ENCODE measurements at regions not wholly inside any gene's neighbourhood (a gene's known extent, or its start where the extent isn't known, plus 50 kb on each side); places are given as distances from the start of the nearest gene placed in this dataset.

- DNase-seq = no peak
Observed at GRCh38 chr5:3359642-3360041, 236.0 kb upstream of the IRX1 start.

- DNase-seq = no peak
Observed at GRCh38 chr5:3357291-3357690, 238.3 kb upstream of the IRX1 start.

GRCh38 chr5:3356016-3356415, 239.6 kb upstream of the IRX1 start:
- no peak for DNase-seq

- no peak for DNase-seq
Observed at GRCh38 chr5:3355126-3355525, 240.5 kb upstream of the IRX1 start.

- no peak for DNase-seq
Observed at GRCh38 chr5:3354606-3355005, 241.0 kb upstream of the IRX1 start.

- DNase-seq = no peak
Observed at GRCh38 chr5:3353561-3353960, 242.1 kb upstream of the IRX1 start.

- no peak for DNase-seq
Observed at GRCh38 chr5:3352711-3353110, 242.9 kb upstream of the IRX1 start.

GRCh38 chr5:3351581-3352442, 243.8 kb upstream of the IRX1 start:
- no peak for DNase-seq

GRCh38 chr5:3350781-3351180, 244.9 kb upstream of the IRX1 start:
- no peak for DNase-seq

GRCh38 chr5:3349704-3350565, 245.7 kb upstream of the IRX1 start:
- DNase-seq = no peak

GRCh38 chr5:3348576-3349535, 246.8 kb upstream of the IRX1 start:
- DNase-seq = no peak

GRCh38 chr5:3347741-3348140, 247.9 kb upstream of the IRX1 start:
- no peak for DNase-seq

GRCh38 chr5:3346111-3346820, 249.4 kb upstream of the IRX1 start:
- DNase-seq = no peak

- no peak for DNase-seq
Observed at GRCh38 chr5:3345195-3345594, 250.4 kb upstream of the IRX1 start.

GRCh38 chr5:3344671-3345070, 251.0 kb upstream of the IRX1 start:
- no peak for DNase-seq

GRCh38 chr5:3343911-3344310, 251.7 kb upstream of the IRX1 start:
- no peak for DNase-seq

GRCh38 chr5:3343211-3343610, 252.4 kb upstream of the IRX1 start:
- DNase-seq = no peak

- DNase-seq = no peak
Observed at GRCh38 chr5:3342271-3343100, 253.1 kb upstream of the IRX1 start.

- DNase-seq = no peak
Observed at GRCh38 chr5:3341446-3342240, 254.0 kb upstream of the IRX1 start.

- DNase-seq = no peak
Observed at GRCh38 chr5:3340471-3340870, 255.2 kb upstream of the IRX1 start.

- no peak for DNase-seq
Observed at GRCh38 chr5:3339798-3340115, 255.9 kb upstream of the IRX1 start.

Measured in EL (cell line).